ENCODE measurements at regions not wholly inside any gene's neighbourhood (a gene's known extent, or its start where the extent isn't known, plus 50 kb on each side); places are given as distances from the start of the nearest gene placed in this dataset.
"Not testable (repeated sequence)": the region's sequence is repeated elsewhere in the genome, so short reads cannot be mapped to it uniquely, and the experiment has no call there.

- DNase-seq (ENCODE audit: low read depth in 2 of 2) = no peak
These were observed 564.4 kb downstream of the TBL1XR1 start for GRCh38 chr3:176632925-176633324.

GRCh38 chr3:176631165-176631564, 566.1 kb downstream of the TBL1XR1 start:
- no peak for DNase-seq (ENCODE audit: low read depth in 2 of 2)

GRCh38 chr3:176628101-176628639, 569.1 kb downstream of the TBL1XR1 start:
- no peak for DNase-seq (ENCODE audit: low read depth in 2 of 2)

- no peak for DNase-seq (ENCODE audit: low read depth in 2 of 2)
These were observed 573.7 kb downstream of the TBL1XR1 start for GRCh38 chr3:176623468-176624150.

- no peak for DNase-seq (ENCODE audit: low read depth in 2 of 2)
These were observed 577.4 kb downstream of the TBL1XR1 start for GRCh38 chr3:176619833-176620232.

GRCh38 chr3:176615826-176616225, 581.5 kb downstream of the TBL1XR1 start:
- DNase-seq (ENCODE audit: low read depth in 2 of 2) = no peak

GRCh38 chr3:176611703-176612102, 585.6 kb downstream of the TBL1XR1 start:
- DNase-seq (ENCODE audit: low read depth in 2 of 2) = no peak

- DNase-seq (ENCODE audit: low read depth in 2 of 2) = no peak
These were observed 587.9 kb downstream of the TBL1XR1 start for GRCh38 chr3:176609361-176609760.

- DNase-seq (ENCODE audit: low read depth in 2 of 2) = not testable (repeated sequence)
These were observed 591.7 kb downstream of the TBL1XR1 start for GRCh38 chr3:176605553-176605952.

GRCh38 chr3:176595307-176595706, 602.0 kb downstream of the TBL1XR1 start:
- no peak for DNase-seq (ENCODE audit: low read depth in 2 of 2)

- DNase-seq (ENCODE audit: low read depth in 2 of 2) = no peak
These were observed 606.6 kb downstream of the TBL1XR1 start for GRCh38 chr3:176590722-176591121.

- no peak for DNase-seq (ENCODE audit: low read depth in 2 of 2)
These were observed 610.2 kb downstream of the TBL1XR1 start for GRCh38 chr3:176587089-176587488.

- no peak for DNase-seq (ENCODE audit: low read depth in 2 of 2)
These were observed 612.7 kb downstream of the TBL1XR1 start for GRCh38 chr3:176584413-176585176.

GRCh38 chr3:176583956-176584355, 613.3 kb downstream of the TBL1XR1 start:
- DNase-seq (ENCODE audit: low read depth in 2 of 2) = no peak

- DNase-seq (ENCODE audit: low read depth in 2 of 2) = no peak
These were observed 615.7 kb downstream of the TBL1XR1 start for GRCh38 chr3:176581589-176581988.

GRCh38 chr3:176579711-176580185, 617.5 kb downstream of the TBL1XR1 start:
- no peak for DNase-seq (ENCODE audit: low read depth in 2 of 2)

- no peak for DNase-seq (ENCODE audit: low read depth in 2 of 2)
These were observed 619.0 kb downstream of the TBL1XR1 start for GRCh38 chr3:176578316-176578715.

- DNase-seq (ENCODE audit: low read depth in 2 of 2) = no peak
These were observed 619.8 kb downstream of the TBL1XR1 start for GRCh38 chr3:176577447-176577846.

- no peak for DNase-seq (ENCODE audit: low read depth in 2 of 2)
These were observed 622.5 kb downstream of the TBL1XR1 start for GRCh38 chr3:176574786-176575185.

- DNase-seq (ENCODE audit: low read depth in 2 of 2) = no peak
These were observed 625.4 kb downstream of the TBL1XR1 start for GRCh38 chr3:176571926-176572325.

GRCh38 chr3:176570992-176571391, 626.3 kb downstream of the TBL1XR1 start:
- no peak for DNase-seq (ENCODE audit: low read depth in 2 of 2)

GRCh38 chr3:176568189-176568588, 629.1 kb downstream of the TBL1XR1 start:
- no peak for DNase-seq (ENCODE audit: low read depth in 2 of 2)

- no peak for DNase-seq (ENCODE audit: low read depth in 2 of 2)
These were observed 630.5 kb downstream of the TBL1XR1 start for GRCh38 chr3:176566757-176567156.
